CD4-positive, CD25-positive, alpha-beta regulatory T cell (primary cell): ENCODE measurements at regions not wholly inside any gene's neighbourhood (a gene's known extent, or its start where the extent isn't known, plus 50 kb on each side); places are given as distances from the start of the nearest gene placed in this dataset.
"Not testable (repeated sequence)": the region's sequence is repeated elsewhere in the genome, so short reads cannot be mapped to it uniquely, and the experiment has no call there.

Source experiments
- ATAC-seq, 2 donors: fragments of 150-1000 bp; cut with Tn5 transposase; one replicate each; pipeline ENCODE4 v1.10.0; 2021; ENCODE audit warnings: low read depth in 2 of 2, moderate number of reproducible peaks in 2 of 2, moderate library complexity in 1 of 2
- DNase-seq, 3 donors: peaks; one replicate each; pipeline versions ENCODE4 v3.0.0 to v3.0.0-alpha.2; 2012 to 2022; ENCODE audit warnings: mixed read lengths in 1 of 3
- H3K27ac ChIP-seq: one replicate; pipeline ENCODE4 v1.7.0; 2013; ENCODE audit warnings: mild to moderate bottlenecking, low read length; ENCODE audit not compliant: insufficient read depth, poor library complexity, severe bottlenecking
- H3K27me3 ChIP-seq: one replicate; pipeline ENCODE4 v1.7.0; 2013; ENCODE audit warnings: low read length; ENCODE audit not compliant: control insufficient read depth, insufficient read depth
- H3K36me3 ChIP-seq: one replicate; pipeline ENCODE4 v1.7.0; 2013; ENCODE audit warnings: mild to moderate bottlenecking, low read length, moderate library complexity; ENCODE audit not compliant: control insufficient read depth, insufficient read depth
- H3K4me1 ChIP-seq: 2 replicates; pipeline ENCODE4 v1.7.0; 2013; ENCODE audit warnings: mild to moderate bottlenecking, low read length; ENCODE audit not compliant: insufficient read depth, control insufficient read depth, poor library complexity, severe bottlenecking
- H3K4me3 ChIP-seq: one replicate; pipeline ENCODE4 v1.7.0; 2013; ENCODE audit warnings: low read depth, mild to moderate bottlenecking, low read length, moderate library complexity
- H3K9me3 ChIP-seq, 2 experiments: 1 replicate in 1 of 2; 2 replicates in 1 of 2; pipeline ENCODE4 v1.7.0; 2013; ENCODE audit warnings: low read length in 2 of 2, mild to moderate bottlenecking in 1 of 2, moderate library complexity in 1 of 2; ENCODE audit not compliant: control insufficient read depth in 2 of 2
- H3K27ac Mint-ChIP-seq, 3 donors: one replicate each; pipeline ENCODE4 v1.8.0; 2020 to 2022; ENCODE audit warnings: mild to moderate bottlenecking in 3 of 3, mixed read lengths in 3 of 3, moderate library complexity in 2 of 3
- H3K27me3 Mint-ChIP-seq: one replicate; pipeline ENCODE4 v1.8.0; 2022; ENCODE audit warnings: mild to moderate bottlenecking, mixed read lengths
- H3K36me3 Mint-ChIP-seq: one replicate; pipeline ENCODE4 v1.8.0; 2020; ENCODE audit warnings: mixed read lengths
- H3K4me1 Mint-ChIP-seq, 4 donors: one replicate each; pipeline ENCODE4 v1.8.0; 2020 to 2022; ENCODE audit warnings: mixed read lengths in 4 of 4, mild to moderate bottlenecking in 1 of 4
- H3K4me3 Mint-ChIP-seq, 4 donors: one replicate each; pipeline ENCODE4 v1.8.0; 2020 to 2022; ENCODE audit warnings: mild to moderate bottlenecking in 4 of 4, mixed read lengths in 4 of 4, moderate library complexity in 3 of 4
- H3K9me3 Mint-ChIP-seq, 7 donors: one replicate each; pipeline ENCODE4 v1.8.0; 2020 to 2022; ENCODE audit warnings: mixed read lengths in 7 of 7, mild to moderate bottlenecking in 3 of 7, moderate library complexity in 2 of 7

- no peaks in the 10 kb centered on the region for H3K4me1 ChIP-seq
- no peak overlapping the region for H3K4me3 ChIP-seq
- Mint-ChIP-seq H3K27me3 (peaks cover 20% of the 10 kb centered on the region), H3K4me1 (no peaks in the 10 kb centered on the region), H3K4me3 (no peak overlapping the region), H3K9me3 (peaks cover 0 to 4% (median 0%) of the 10 kb centered on the region in 7 donors), H3K27ac (no peak overlapping the region), H3K36me3 (no peaks in the 10 kb centered on the region)
- ATAC-seq, result no peak
- H3K9me3 ChIP-seq, result no peaks in the 10 kb centered on the region
- H3K36me3 ChIP-seq, result no peaks in the 10 kb centered on the region
- no peak for DNase-seq
- H3K27ac ChIP-seq, result no peak overlapping the region
- H3K27me3 ChIP-seq, result peaks cover 3% of the 10 kb centered on the region
These were observed 250.4 kb upstream of the C2CD4B start for GRCh38 chr15:62415498-62415897.

DNA sequence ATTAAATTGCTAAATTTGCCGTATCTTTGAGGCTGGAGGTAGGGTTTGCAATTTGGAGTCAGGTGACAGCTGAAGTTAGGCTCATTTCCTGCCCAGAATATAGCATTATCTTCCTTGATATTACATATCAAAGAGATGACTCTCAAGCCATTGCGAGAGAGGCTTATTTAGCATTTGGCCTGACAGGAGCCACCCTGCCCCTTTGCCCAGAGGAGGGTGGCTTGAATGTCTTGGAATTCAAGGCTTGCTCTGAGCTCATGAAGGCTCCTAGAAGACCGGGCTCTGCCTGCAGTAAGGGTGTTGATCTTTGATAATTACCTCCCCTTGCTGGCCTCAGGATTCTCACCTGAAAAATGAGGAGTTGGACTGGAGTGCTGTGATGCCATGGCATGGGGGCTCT lies 251.4 kb upstream of the C2CD4B start:
- Mint-ChIP-seq H3K9me3 (peaks cover 0 to 4% (median 0%) of the 10 kb centered on the region in 7 donors), H3K4me1 (no peaks in the 10 kb centered on the region), H3K27me3 (peaks cover 20% of the 10 kb centered on the region), H3K27ac (no peak overlapping the region), H3K4me3 (no peak overlapping the region), H3K36me3 (no peaks in the 10 kb centered on the region)
- no peaks in the 10 kb centered on the region for H3K36me3 ChIP-seq
- no peak for ATAC-seq
- no peaks in the 10 kb centered on the region for H3K27me3 ChIP-seq
- no peaks in the 10 kb centered on the region for H3K9me3 ChIP-seq
- H3K4me3 ChIP-seq, result no peak overlapping the region
- no peaks in the 10 kb centered on the region for H3K4me1 ChIP-seq
- no peak overlapping the region for H3K27ac ChIP-seq
- DNase-seq, result no peak

- Mint-ChIP-seq H3K4me3 (no peak overlapping the region), H3K36me3 (no peaks in the 10 kb centered on the region), H3K9me3 (peaks cover 0 to 4% (median 0%) of the 10 kb centered on the region in 7 donors), H3K27me3 (peaks cover 17% of the 10 kb centered on the region), H3K4me1 (no peaks in the 10 kb centered on the region), H3K27ac (no peak overlapping the region)
- no peak overlapping the region for H3K27ac ChIP-seq
- no peak overlapping the region for H3K4me3 ChIP-seq
- ATAC-seq, result no peak
- no peaks in the 10 kb centered on the region for H3K27me3 ChIP-seq
- no peaks in the 10 kb centered on the region for H3K9me3 ChIP-seq
- H3K4me1 ChIP-seq, result no peaks in the 10 kb centered on the region
- DNase-seq, result no peak
- no peaks in the 10 kb centered on the region for H3K36me3 ChIP-seq
These were observed 252.4 kb upstream of the C2CD4B start for GRCh38 chr15:62417439-62417838.

DNA sequence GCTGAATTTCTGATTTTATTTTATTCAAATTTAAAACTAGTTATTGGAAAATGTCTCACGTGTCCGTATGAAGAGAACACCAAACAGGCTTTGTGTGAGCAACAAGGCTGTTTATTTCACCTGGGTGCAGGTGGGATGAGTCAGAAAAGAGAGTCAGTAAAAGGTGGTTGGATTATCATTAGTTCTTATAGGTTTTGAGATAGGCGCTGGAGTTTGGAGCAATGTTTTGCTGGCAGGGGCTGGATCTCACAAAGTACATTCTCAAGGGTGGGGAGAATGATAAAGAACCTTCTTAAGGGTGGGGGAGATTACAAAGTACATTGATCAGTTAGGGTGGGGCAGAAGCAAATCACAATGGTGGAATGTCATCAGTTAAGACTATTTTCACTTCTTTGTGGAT lies 253.4 kb upstream of the C2CD4B start:
- H3K27me3 ChIP-seq, DNase-seq, H3K36me3 Mint-ChIP-seq, H3K9me3 Mint-ChIP-seq, ATAC-seq, H3K4me3 ChIP-seq, H3K4me3 Mint-ChIP-seq, H3K27ac Mint-ChIP-seq, H3K4me1 ChIP-seq, H3K4me1 Mint-ChIP-seq, H3K9me3 ChIP-seq, H3K36me3 ChIP-seq, H3K27ac ChIP-seq: not testable (repeated sequence)
- H3K27me3 Mint-ChIP-seq, result peaks cover 17% of the 10 kb centered on the region

DNA sequence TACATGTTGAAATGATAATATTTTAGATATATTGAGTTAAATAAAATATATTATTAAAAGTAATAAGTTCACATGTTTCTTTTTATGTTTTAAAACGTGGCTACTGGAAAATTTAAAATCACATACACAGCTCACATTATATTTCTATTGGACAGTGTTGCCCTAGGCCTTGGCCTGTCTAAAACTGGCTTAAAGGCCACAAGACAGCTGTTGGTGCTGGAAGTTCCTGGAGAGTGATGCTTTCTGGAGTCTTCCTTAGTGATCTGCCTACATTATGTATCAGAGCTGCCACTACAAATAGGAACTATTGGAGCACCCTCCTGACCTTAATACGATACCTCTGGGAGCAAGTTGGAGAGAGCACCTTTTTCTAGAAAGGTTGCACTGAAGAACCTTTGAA lies 254.1 kb upstream of the C2CD4B start:
- Mint-ChIP-seq H3K4me3 (no peak overlapping the region), H3K36me3 (no peaks in the 10 kb centered on the region), H3K9me3 (peaks cover 0 to 4% (median 0%) of the 10 kb centered on the region in 7 donors), H3K27me3 (peaks cover 17% of the 10 kb centered on the region), H3K4me1 (no peaks in the 10 kb centered on the region), H3K27ac (no peak overlapping the region)
- no peaks in the 10 kb centered on the region for H3K9me3 ChIP-seq
- no peaks in the 10 kb centered on the region for H3K27me3 ChIP-seq
- H3K36me3 ChIP-seq, result no peaks in the 10 kb centered on the region
- H3K4me1 ChIP-seq, result no peaks in the 10 kb centered on the region
- no peak overlapping the region for H3K27ac ChIP-seq
- ATAC-seq, result no peak
- DNase-seq, result no peak
- H3K4me3 ChIP-seq, result no peak overlapping the region

DNA sequence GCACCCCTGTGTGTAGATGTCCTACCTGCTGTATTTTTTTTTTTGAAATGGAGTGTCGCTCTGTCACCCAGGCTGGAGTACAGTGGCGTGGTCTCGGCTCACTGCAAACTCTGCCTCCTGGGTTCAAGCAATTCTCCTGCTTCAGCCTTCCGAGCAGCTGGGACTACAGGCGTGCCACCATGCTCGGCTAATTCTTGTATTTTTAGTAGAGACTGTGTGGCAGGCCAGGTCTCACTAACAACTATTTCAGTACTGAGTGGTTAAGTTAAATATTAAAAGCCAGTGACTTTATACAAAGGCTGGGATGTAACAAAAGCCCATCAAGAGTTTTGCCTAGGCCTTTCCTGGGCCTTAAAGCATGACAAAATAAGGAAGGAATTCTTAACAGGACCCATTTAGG lies 255.3 kb upstream of the C2CD4B start:
- not testable (repeated sequence) for H3K4me3 Mint-ChIP-seq, H3K4me3 ChIP-seq, H3K9me3 ChIP-seq, H3K9me3 Mint-ChIP-seq, H3K4me1 Mint-ChIP-seq, H3K27ac Mint-ChIP-seq, ATAC-seq, H3K27me3 ChIP-seq, DNase-seq, H3K36me3 Mint-ChIP-seq, H3K4me1 ChIP-seq, H3K27ac ChIP-seq, H3K36me3 ChIP-seq
- peaks cover 17% of the 10 kb centered on the region for H3K27me3 Mint-ChIP-seq

GRCh38 chr15:62421289-62421688 lies 256.2 kb upstream of the C2CD4B start:
- H3K27ac Mint-ChIP-seq, result no peak overlapping the region
- no peak for ATAC-seq

DNA sequence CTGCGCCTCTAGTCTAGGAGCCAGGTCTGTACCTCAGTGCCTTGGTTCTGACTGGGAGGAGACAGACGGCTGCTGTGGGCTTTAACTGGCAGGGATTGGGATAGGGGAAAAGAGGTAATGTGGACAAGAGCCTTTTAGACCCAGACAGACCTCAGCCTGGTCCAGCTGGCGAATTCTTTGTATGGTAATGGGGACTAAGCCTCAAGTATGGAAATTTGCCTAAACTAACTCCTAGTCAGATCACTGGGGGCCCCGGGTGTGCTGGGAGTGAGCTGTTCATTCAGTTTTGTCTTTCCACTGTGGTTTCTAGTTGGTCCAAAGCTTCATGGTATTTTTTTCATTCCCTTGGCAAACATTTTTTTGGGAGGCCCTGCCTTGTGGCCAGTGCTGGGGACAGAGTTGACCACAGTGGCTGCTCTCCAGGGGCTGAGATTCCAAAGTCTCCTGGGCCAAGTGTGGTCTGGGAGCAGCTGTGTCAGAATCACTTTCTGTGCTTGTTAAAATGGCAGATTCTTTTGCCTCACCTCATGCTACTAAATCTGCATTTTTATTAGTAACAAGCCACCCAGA lies 261.4 kb upstream of the C2CD4B start:
- H3K36me3 Mint-ChIP-seq, result no peaks in the 10 kb centered on the region
- no peak overlapping the region for H3K27ac Mint-ChIP-seq
- Histone ChIP-seq H3K27me3 (no peaks in the 10 kb centered on the region), H3K4me3 (no peak overlapping the region), H3K36me3 (no peaks in the 10 kb centered on the region), H3K4me1 (no peaks in the 10 kb centered on the region), H3K27ac (no peak overlapping the region), H3K9me3 (no peaks in the 10 kb centered on the region)
- ATAC-seq (no peak), DNase-seq (no peak)
- no peaks in the 10 kb centered on the region for H3K9me3 Mint-ChIP-seq
- H3K4me1 Mint-ChIP-seq, result no peaks in the 10 kb centered on the region
- H3K27me3 Mint-ChIP-seq, result peaks cover 11% of the 10 kb centered on the region
- no peak overlapping the region for H3K4me3 Mint-ChIP-seq

More at GRCh38 chr15:62421289-62421688, 256.2 kb upstream of the C2CD4B start:
- H3K4me3 Mint-ChIP-seq, result no peak overlapping the region
- H3K4me3 ChIP-seq, result no peak overlapping the region
- H3K27ac ChIP-seq, result no peak overlapping the region
- no peaks in the 10 kb centered on the region for H3K36me3 Mint-ChIP-seq
- H3K4me1 ChIP-seq, result no peaks in the 10 kb centered on the region
- DNase-seq, result no peak
- H3K27me3 ChIP-seq, result no peaks in the 10 kb centered on the region
- peaks cover 13% of the 10 kb centered on the region for H3K27me3 Mint-ChIP-seq
- H3K9me3 ChIP-seq, result no peaks in the 10 kb centered on the region
- H3K4me1 Mint-ChIP-seq, result no peaks in the 10 kb centered on the region
- H3K9me3 Mint-ChIP-seq, result peaks cover 0 to 4% (median 0%) of the 10 kb centered on the region in 7 donors
- no peaks in the 10 kb centered on the region for H3K36me3 ChIP-seq
